ENCODE measurements at regions not wholly inside any gene's neighbourhood (a gene's known extent, or its start where the extent isn't known, plus 50 kb on each side); places are given as distances from the start of the nearest gene placed in this dataset.

DNA sequence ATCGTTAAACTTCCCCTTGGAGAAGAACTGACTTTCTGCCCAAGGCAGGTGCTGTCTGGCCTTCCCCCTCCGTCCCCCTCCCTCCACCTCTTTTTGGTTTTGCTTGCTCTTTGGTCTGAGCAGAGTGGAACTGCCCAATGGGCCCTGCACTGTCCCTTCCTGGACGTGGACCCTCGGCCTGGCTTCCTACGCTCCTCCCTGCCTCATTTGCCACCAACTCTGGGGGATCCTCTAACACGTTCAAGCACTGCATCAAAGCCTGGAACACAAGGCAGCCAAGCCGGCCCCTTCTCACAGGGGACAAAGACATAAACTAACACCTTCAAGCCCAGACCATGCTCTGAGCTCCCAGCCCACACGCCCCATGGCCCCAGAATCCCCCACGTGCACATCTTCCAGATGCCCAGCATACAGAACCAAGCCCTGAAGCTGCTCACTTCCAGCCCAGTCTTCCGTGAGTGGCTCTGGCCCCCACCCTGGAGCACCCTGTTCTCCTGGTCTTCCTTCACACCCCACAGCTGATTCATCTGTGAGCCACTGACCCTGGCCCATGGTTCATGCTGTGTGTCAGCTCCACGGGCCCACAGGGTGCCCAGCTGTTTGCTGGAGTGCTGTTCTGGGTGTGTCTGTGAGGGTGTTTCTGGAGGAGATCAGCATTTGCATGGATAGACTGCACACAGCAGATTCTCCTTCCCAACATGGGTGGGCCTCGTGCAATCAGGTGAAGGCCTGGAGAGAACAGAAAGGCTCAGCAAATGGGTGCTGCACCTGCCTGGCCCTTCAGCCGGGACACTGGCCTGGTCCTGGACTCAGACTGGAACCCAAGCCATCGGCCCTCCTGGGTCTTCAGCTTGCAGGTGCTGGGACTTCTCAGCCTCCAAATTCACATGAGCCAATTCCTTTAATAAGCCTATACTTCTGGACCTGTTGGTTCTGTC, 247.1 kb upstream of the SALL3 start:
- H3K36me3 ChIP-seq (ENCODE audit: insufficient read depth, low read length) = no peaks in the 10 kb centered on the region
- POLR2A ChIA-PET = no interaction called here

GRCh38 chr18:78733762-78734613, 245.6 kb upstream of the SALL3 start:
- BruUV-seq (replicated peaks) = no TSS peak
- Histone ChIP-seq H3K36me3 (ENCODE audit: insufficient read depth, low read length) (no peaks in the 10 kb centered on the region), H3K4me2 (ENCODE audit: low read length) (no peak overlapping the region), H3K9me2 (ENCODE audit: insufficient read depth, low read length) (no peaks in the 10 kb centered on the region), H4K20me1 (ENCODE audit: insufficient read depth, low read length) (no peaks in the 10 kb centered on the region), H2AFZ (ENCODE audit: low read length) (no peak overlapping the region), H3K4me3 (ENCODE audit: low read depth, low read length, poor library complexity, severe bottlenecking) (no peak overlapping the region), H3K9me3 (ENCODE audit: low read length) (no peaks in the 10 kb centered on the region), H3K27ac (ENCODE audit: low read depth, low read length, poor library complexity, severe bottlenecking) (no peak overlapping the region), H3K4me1 (ENCODE audit: insufficient read depth, low read length, poor library complexity, severe bottlenecking) (no peaks in the 10 kb centered on the region), H3K79me2 (ENCODE audit: insufficient read depth, low read depth, low read length) (no peaks in the 10 kb centered on the region)
- TF ChIP-seq CTCF (conservative IDR thresholded peaks at IDR 0.05; ENCODE audit: low read length) (no peak), EZH2phosphoT487 (IDR thresholded peaks at IDR 0.05; ENCODE audit: borderline replicate concordance, low read depth, low read length) (no peak)
- intact Hi-C loops (cut with micrococcal nuclease; ENCODE audit: unreplicated experiment) = no loop called here
- POLR2A ChIA-PET = no interaction called here
- no peak for DNase-seq (ENCODE audit: low spot score)
- CTCF ChIA-PET (ENCODE audit: unreplicated experiment) = no interaction called here

More for the DNA sequence above, 247.1 kb upstream of the SALL3 start:
- Histone ChIP-seq H3K79me2 (ENCODE audit: insufficient read depth, low read depth, low read length) (no peaks in the 10 kb centered on the region), H2AFZ (ENCODE audit: low read length) (no peak overlapping the region), H3K27ac (ENCODE audit: low read depth, low read length, poor library complexity, severe bottlenecking) (no peak overlapping the region), H3K4me1 (ENCODE audit: insufficient read depth, low read length, poor library complexity, severe bottlenecking) (no peaks in the 10 kb centered on the region), H3K9me2 (ENCODE audit: insufficient read depth, low read length) (no peaks in the 10 kb centered on the region), H4K20me1 (ENCODE audit: insufficient read depth, low read length) (no peaks in the 10 kb centered on the region), H3K9me3 (ENCODE audit: low read length) (no peaks in the 10 kb centered on the region), H3K4me3 (ENCODE audit: low read depth, low read length, poor library complexity, severe bottlenecking) (no peak overlapping the region), H3K4me2 (ENCODE audit: low read length) (no peak overlapping the region)
- intact Hi-C loops (cut with micrococcal nuclease; ENCODE audit: unreplicated experiment) = no loop called here
- BruUV-seq (replicated peaks) = no TSS peak
- TF ChIP-seq CTCF (conservative IDR thresholded peaks at IDR 0.05; ENCODE audit: low read length) = no peak
- no peak for TF ChIP-seq EZH2phosphoT487 (IDR thresholded peaks at IDR 0.05; ENCODE audit: borderline replicate concordance, low read depth, low read length)
- DNase-seq (ENCODE audit: low spot score) = no peak
- CTCF ChIA-PET (ENCODE audit: unreplicated experiment) = no interaction called here
